ENCODE measurements at regions not wholly inside any gene's neighbourhood (a gene's known extent, or its start where the extent isn't known, plus 50 kb on each side); places are given as distances from the start of the nearest gene placed in this dataset.

GRCh38 chr2:12045864-12046291 is 299.4 kb downstream of the LPIN1 start:
- no peak for TF ChIP-seq POLR2A (IDR thresholded peaks at IDR 0.05; ENCODE audit: low read depth, low read length)
- no peak for TF ChIP-seq TAF1 (IDR thresholded peaks at IDR 0.05; ENCODE audit: low read depth, low read length)
- TF ChIP-seq POLR2AphosphoS5 (IDR thresholded peaks at IDR 0.05; ENCODE audit: low read depth, low read length): no peak
- no peak for TF ChIP-seq SPI1 (IDR thresholded peaks at IDR 0.05; ENCODE audit: low read depth, low read length)
